Brain pericyte (primary cell): ENCODE measurements at regions not wholly inside any gene's neighbourhood (a gene's known extent, or its start where the extent isn't known, plus 50 kb on each side); places are given as distances from the start of the nearest gene placed in this dataset.

Experiments
- DNase-seq: peaks from one replicate; pipeline ENCODE4 v3.0.0-alpha.2; 2012; ENCODE audit warnings: low read depth, low spot score

DNA sequence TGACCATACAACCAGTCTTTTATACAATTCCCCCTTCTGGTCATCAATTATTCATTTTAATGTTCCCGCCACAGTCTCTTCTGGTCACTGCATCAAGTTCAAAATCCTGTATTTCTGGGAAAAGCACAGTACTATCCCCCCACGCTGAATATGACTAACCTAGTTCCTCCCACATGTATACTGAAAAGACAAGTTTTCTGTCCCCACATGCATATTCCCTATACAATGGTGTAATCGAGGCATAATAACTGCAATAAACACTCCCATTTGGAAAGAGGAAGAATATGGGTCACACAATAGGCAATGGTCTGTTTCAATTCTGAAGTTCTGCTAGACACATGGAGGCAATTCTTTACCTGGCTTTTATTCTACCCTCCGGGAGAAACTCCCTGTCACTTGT, 344.9 kb downstream of the EFNA5 start:
- DNase-seq, result no peak

DNA sequence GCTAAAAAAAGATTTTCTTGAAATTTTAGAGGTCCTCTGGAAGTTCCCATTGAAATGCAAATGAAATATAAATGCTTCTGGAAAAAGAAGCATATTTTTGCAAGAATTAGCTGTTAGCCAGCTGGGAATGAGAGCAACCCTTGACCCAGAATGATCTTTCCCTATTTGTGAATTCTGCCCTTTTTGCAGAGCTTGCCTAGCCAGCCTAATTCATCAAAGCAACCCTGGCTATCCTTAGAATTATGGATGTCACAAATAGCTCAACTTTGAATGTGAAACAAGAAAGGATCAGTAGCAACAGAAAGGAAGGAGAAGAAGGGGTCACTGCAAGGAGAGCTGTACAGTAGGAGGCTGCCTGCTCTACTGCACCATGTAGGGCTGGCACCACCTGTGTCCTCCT, 345.9 kb downstream of the EFNA5 start:
- DNase-seq, result no peak

DNA sequence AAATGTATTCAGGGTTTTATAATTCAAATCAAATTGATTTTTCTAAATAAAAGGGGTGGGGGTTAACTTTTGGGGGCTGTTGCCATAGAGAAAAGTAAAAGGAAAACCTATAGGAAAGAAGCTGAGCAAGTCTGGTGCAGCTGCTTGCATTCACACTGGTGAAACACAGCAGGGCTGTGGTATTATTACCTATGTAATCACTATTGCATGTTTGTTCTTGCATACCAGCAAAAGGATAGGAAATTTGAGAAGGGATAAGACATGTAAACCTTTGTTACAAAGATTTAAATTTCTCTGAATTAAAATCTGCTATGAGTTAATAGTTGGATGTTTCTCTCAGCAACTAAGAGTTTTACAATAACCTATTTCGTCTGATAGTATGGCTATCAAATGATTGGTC, 346.7 kb downstream of the EFNA5 start:
- DNase-seq, result no peak

DNA sequence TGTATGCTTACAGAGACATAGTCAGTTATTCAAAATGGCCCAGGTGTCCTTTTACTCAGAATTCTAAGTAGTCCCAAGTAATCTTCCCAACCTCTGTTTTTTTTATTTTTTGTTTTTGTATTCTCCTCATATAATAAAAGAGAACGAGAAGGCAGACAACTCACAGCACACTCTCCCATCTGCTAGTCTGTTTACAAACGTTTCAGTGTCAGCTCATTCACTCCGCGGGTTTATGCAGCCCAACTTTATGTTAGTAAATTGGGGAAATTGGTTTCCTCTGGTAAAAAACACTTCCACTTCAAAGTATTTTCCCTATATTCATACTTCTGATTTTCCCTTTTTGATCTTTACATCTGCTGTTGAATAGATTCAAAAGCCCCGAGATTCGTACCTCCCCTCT, 347.2 kb downstream of the EFNA5 start:
- no peak for DNase-seq

DNA sequence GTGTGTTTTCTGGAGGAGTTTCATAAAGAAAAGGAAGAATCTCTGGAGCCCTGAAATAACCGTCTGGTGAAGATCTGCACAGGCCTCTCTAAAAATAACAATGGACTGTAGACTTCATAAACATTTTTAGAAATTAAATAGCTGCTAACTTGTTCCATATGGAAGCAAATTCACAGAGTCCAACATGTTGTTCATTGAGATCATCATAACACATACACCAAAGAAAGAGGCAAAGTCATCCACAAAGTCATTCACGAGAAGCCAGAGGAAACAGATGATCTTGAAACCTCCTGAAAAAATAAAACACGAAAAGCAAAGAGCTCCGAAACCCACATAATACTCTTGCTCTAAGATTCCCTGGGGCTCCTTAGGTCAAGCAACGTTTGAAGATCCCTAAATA, 347.8 kb downstream of the EFNA5 start:
- peak; percentile 74 for DNase-seq

DNA sequence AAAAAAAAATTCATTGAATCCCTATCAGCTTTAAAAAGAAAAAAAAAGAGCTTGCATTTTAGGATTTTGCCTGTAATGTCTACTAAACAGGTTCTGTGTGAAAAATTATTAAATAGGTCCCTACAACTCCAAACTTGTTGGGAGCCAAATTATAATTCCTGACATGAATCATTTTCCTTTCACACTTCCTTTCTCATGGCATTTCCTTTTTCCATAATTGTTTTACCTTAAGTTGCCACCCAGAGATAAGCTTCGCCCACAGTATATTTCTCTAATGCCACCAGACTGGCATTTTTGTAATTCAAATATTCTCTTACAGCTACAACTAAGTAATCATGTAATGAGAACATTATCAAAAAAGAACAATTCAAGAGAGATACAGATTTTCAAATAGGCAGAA, 348.8 kb downstream of the EFNA5 start:
- no peak for DNase-seq

DNA sequence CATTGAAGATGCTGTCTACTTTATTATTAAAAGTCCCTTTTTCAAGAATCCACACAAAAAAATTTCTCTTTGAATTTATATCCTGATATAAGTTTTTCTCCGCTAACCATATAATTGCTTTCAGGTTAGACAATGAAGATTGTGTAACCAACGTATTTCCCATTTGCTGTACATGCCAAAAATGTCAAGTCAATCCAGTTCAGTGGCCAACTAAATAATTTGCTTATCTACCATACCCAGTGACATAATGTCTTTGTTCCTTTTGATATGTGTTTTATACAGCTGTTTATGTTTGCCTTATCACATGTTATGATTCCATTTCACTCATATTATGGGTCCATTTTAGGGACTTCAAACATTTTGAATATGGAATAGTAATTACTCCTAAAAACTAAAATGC, 349.9 kb downstream of the EFNA5 start:
- no peak for DNase-seq

DNA sequence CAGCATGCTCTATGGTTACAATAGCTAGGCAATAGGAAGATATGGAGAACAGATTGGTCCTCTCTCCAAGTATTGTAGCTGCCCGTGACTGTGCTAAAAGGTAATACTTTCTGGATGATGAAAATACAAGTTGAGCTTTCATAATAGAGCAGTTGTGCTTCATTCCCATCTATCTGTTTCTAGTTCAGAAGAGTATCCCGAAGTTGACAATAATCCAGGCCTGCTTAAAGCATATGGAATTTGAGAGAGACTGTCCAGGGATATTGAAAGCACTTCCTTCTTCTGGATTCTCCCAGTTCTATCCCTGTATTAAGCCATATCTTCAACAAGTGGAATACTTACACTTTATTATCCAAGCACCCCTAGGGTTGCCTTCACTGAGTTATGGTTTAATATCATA, 350.4 kb downstream of the EFNA5 start:
- DNase-seq, result no peak

DNA sequence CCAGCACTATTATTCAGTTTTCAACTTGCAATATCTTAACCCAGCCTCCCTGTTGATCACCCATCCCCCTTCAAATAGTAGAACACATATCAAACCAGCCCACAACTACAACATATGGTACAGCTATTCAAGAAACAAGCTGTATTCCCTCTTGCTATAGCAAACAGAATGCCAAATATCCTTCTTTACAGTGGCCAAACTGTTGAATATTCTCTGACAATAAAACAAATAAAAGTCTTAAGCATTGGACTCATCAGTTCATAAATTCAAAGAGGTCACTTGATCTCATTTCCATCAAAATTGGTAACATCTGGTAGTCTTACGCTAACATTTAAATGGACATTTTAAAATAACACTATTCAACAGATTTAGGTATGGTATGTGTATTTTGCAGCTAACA, 350.8 kb downstream of the EFNA5 start:
- no peak for DNase-seq

DNA sequence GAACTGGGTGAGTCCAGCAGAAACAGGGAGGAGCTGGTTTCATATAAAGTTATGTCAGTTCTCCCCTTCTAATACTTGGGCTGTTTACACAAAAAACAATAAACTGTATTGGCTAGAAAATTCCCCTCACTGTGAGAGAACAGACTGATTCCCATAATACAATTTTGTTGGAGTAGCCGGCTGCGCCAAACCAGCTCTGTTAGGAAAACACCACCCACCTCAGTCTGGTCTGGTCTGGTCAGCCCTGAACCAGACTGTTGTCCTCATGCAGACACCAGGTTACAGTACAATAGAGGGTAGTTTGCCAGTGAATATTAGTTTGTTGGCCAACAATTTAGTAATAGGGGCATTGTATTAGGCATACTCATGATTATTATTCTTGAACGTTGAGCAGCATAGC, 356.4 kb downstream of the EFNA5 start:
- DNase-seq, result no peak

DNA sequence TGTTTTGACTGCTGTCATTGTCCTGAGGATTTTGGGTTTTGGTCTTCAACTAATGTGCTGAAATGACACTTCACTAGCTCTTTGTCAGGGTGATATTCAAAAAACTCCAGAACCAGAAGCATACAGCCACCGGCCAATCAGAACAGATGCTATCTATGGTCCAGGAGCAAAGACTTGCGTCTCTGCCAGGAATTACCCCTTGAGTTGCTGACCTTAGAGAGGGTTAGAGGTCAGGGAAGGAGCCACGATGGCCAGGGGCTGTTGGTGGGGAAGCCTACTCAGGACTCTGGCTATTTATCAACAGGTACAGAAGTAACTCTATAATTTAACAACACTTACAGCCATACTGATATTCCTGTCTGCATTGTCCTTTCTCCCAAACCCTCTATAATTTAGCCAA, 356.8 kb downstream of the EFNA5 start:
- DNase-seq, result no peak

DNA sequence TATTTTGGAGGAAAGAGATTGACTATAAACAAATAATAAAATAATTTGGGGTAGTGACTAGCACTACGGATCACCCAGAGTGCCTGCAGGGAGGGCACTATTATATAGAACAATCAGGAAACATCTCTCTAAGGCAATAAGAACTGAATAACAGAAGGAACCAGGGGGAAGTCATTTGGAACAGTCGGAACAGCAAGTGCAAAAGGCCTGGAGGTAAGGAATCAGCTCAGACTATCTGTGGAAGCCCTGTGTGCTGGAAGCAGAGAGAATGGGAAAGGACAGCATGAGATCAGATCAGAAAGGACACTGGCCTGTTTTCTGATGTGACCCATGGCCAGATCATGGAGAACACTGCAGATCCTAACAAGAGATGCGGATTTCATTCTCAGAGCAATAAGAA, 357.6 kb downstream of the EFNA5 start:
- DNase-seq, result no peak

DNA sequence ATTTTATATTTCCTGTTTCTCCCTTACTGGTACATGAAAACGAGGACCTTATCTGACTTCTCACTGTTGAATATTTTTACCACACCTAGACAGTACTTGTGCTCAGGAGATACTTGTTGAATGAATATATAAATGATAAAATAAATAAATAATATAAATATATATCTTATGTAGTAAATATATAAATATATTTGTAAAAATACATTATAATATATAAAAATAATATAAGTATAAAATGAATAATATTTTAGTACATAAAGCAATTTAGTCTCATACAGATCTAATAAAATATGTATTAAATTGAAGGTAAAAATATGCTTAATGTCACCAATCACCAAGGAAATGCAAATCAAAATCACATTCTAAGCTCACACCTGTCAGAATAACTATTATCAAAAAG, 360.6 kb downstream of the EFNA5 start:
- DNase-seq, result no peak

DNA sequence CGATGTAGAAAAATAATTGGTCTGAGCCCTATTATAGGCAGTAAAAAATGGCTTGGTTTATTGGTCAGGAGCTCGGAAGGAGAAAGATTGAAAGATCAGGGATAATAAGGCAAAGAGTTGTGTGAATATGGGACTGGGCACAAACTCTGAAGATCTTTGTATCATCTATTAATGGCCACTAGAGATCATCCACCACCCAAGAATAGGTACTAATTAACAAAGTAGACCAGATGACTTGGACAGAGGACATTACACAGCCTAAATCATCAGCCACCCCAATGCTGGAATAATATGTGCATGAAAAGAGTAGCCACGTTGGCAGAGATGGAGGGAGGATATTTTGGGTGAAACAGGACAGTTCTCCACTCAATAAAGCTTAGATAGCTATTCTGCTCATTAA, 364.1 kb downstream of the EFNA5 start:
- DNase-seq, result no peak

DNA sequence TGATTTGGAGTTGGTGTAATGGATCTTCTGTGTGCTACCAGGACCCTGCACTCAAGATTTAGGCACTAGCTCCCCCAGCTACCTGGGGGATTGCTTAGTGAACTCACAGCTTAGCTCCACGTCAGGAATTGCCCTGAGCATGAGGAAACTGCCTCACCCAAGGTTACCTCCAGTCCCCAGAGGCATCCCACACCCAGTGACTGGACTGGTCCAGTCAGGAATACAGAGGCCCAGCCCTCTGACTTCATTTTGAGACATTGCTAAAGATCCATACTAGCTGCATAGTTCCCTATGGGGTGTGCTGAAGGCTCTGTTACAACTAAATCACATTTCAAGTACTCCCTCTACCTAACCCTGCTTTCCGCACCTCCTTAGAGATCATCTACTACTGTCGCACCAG, 364.7 kb downstream of the EFNA5 start:
- DNase-seq, result no peak

DNA sequence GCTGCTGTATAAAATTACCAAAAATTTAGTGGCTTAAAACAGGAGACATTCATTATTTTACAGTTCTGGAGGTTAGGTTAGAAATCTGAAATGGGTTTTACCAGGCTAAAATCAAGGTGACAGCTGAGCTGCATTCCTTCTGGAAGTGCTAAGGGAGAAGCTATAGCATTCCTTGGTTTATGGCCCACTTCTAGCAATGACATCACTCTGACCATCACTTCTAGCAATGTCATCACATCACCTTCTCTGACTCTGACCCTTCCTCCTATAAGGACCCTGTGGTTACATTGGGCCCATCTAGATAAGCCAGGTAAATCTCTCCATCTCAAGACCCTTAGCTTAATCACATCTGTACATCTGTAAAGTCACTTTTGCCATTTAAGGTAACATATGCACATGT, 366.1 kb downstream of the EFNA5 start:
- no peak for DNase-seq

DNA sequence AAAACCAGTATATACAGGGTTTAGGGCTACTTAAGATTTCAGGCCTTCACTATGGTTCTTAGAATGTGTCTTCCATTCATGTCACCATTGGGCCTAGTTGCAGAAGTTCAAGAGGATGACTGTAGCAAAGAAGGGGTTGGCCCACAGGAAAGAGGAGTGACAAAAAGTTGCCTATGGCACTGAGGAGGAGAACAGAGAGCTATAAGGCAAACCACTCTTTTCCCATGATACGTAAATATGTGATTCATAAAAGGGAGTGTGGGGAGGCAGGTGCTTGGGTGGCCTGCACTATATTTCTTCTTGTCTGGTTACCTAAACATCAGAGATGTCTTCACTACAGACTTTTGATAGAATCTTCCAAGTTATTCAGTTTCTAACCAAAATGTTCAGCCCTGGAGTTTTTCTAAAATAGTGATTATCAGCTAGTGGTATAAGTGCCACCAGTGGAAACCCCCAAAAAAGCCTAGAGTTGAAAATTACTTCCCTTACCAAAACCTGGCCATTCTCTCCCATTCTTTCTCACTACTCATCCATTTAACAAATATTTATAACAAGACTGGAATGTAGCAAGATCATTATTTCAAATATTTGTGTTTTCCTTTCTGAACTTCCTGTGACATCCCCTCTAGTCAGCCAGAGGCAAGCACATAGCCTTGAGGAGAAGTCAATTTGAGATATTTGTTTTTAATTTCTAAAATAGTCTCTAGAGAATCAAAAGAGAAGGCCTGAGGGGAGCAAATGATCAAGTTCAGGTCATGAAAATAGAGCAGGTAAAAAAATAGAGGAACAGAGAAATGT, 367.4 kb downstream of the EFNA5 start:
- no peak for DNase-seq

DNA sequence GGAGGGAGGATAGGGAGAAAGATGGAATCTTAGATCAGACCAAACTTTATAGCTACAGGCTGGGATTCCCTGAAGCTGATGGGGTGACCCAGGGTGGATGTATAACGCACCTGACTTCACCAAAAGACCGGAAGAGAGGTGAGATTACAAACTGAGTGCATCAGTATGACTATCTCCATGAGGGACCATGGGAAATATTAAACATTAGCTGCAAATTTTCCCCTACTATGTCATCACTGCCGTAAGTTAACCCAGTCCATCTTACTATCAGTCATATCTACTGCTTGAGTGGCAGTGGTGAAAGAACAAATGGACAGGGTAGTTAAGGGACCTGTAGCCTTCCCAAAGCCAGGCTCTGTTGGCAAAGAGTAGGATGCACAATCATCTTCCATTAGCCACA, 368.3 kb downstream of the EFNA5 start:
- DNase-seq, result no peak

DNA sequence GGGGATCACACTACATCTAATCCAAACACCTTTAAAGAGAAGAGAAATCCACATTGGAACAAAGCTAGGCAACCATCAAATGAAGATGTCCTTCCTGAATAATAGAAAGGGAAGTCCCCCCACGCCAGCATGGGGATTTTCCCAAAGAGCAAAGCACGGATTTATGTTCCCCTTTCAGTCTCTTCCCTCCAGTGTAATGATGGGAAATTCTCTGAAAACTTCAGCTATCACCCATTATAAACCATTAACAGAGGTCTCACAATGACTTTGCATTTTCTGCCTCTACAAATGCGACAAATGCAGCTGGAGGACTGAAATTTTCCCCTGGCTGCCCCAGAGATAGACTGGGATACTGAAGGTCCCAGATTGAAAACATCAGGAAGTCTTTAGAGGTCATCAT, 368.7 kb downstream of the EFNA5 start:
- no peak for DNase-seq

DNA sequence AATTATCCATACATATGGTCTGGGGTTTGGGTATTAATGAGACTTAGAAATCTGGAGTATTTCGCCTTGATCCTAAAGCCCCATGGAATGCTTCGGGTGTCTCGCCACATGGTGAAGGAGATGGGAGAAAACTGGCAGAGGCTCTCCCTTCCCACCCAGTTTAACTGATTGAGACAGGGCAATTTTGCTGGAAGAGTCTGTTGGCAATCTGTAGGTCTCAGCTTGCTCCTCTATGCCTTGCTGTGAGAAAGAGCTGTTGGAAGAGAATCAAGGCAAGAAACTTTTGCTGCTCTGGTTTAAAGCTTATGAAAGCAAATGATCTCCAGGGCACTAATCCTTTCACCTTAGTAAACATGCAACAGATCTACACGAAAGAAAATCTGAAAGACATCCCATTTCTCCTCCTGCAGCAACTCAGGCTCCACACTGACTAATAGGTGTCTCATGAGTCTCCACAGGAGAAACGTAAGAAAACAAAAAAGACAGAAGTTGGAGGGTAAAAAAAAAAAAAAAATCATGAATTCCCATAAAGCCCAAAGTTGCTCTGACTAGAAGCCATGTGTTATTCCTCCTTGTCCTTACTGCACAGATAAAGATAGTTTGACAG, 369.9 kb downstream of the EFNA5 start:
- peak; percentile 64 for DNase-seq

DNA sequence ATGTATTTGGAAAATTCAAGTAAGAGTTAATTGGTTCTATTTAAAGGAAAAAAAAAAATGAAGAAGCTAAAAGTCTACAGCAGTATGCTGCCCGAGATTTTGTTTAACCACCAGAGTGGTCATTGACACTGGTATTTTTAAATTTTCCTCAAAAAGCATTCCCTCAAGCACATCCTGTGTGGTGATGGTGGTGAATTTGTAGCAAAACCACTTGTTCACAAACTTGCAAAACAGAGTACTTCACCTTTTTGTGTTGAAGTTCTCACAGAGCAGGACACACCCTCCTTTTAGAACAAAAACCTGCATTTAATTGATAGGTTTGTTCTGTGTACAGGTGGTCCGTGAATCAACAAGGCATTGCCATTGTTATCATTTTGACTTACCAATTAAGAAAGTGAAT, 374.2 kb downstream of the EFNA5 start:
- DNase-seq, result no peak

DNA sequence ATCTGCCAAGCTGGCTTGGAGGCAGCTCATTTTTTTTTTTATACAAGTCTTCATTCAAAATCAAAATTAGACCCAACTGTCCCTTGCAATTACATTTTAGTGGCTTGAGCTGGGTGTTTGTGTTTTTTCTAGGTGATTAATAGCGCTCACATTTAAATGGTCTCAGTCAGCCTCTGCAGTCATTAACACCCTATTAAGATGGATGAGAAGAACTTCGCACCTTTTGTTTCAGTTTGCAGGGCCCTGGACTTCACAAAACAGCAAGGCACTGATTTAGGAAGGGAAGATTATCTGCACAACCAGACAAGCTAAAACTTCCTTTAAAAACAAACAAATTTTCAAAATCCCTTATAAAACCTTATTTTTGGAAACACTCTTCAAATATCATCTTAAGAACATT, 374.8 kb downstream of the EFNA5 start:
- no peak for DNase-seq

DNA sequence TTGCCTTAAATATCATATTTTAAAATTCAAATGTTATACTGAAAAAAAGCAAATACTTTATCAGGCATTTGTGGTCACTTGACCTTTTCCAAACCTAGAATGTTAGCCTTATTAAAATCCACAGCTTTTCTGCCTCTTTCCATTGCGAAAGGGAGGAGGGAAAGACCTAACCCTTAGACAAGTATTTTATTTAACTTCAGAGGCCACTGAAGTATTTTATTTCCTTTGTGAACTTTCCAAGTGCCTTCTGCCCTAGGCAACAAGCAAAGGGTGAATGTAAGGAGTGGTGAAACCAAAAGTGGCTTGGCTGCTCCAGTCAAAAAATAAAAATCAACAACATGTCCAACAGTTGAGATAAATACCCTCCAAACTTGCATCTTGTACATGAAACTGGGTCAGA, 376.1 kb downstream of the EFNA5 start:
- no peak for DNase-seq

DNA sequence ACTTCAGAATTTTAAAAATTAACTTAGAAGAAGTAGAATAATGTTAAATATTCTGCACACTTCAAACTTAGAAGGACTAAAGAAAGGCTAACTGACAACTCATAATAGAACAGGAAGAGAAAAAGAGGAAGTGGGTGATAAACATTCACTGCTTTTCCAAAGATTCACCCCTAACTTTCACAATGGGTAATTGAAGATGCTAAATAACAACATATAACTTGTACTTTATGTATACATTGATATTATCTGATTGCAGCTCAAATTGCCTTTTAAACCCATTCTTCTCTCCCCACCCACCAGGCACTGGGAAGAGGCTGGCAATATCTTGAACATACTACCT, 376.6 kb downstream of the EFNA5 start:
- no peak for DNase-seq
